Mucosa of descending colon (tissue), 3 donors: ENCODE measurements at regions not wholly inside any gene's neighbourhood (a gene's known extent, or its start where the extent isn't known, plus 50 kb on each side); places are given as distances from the start of the nearest gene placed in this dataset.
"Not testable (repeated sequence)": the region's sequence is repeated elsewhere in the genome, so short reads cannot be mapped to it uniquely, and the experiment has no call there.

Experiments used
- ATAC-seq: fragments of 200-7000 bp; cut with Tn5 transposase; one replicate; pipeline ENCODE4 v1.9.1; 2020; ENCODE audit warnings: mild to moderate bottlenecking, moderate library complexity
- DNase-seq, 3 donors: peaks; one replicate each; pipeline ENCODE4 v3.0.0-alpha.2; 2020
- H3K36me3 ChIP-seq: fragments of 200-600 bp; one replicate; pipeline ENCODE4 v1.8.0; 2021; ENCODE audit warnings: low read depth, mild to moderate bottlenecking
- H3K4me1 ChIP-seq: fragments of 200-600 bp; one replicate; pipeline ENCODE4 v1.8.0; 2021; ENCODE audit warnings: low read depth, mild to moderate bottlenecking
- H3K4me3 ChIP-seq: fragments of 200-600 bp; one replicate; pipeline ENCODE4 v1.8.0; 2021; ENCODE audit warnings: mild to moderate bottlenecking
- H3K9me3 ChIP-seq: fragments of 200-600 bp; one replicate; pipeline ENCODE4 v1.8.0; 2021; ENCODE audit warnings: mild to moderate bottlenecking
- intact Hi-C, 2 donors: fragments of 100-400 bp; cut with DNase I in 1 of 2; cut with micrococcal nuclease in 1 of 2; formaldehyde crosslinking; loops; one replicate each; pipeline versions ENCODE4 v1.11.0 to v1.11.1; 2022; cut with DNase I, micrococcal nuclease
- TF ChIP-seq, protein P1 (sequence below): fragments of 200-600 bp; IDR thresholded peaks from one replicate; pipeline ENCODE4 v1.8.0; 2022; ENCODE audit warnings: antibody characterized with exemption, mild to moderate bottlenecking
- donor health status: DM: no; HTN: no; CAD: no; lungs with moderate emphysema.
- donor health status: DM: no; HTN: no; CAD: no.
- donor health status: DM: no; HTN: yes; CAD: no.

DNA sequence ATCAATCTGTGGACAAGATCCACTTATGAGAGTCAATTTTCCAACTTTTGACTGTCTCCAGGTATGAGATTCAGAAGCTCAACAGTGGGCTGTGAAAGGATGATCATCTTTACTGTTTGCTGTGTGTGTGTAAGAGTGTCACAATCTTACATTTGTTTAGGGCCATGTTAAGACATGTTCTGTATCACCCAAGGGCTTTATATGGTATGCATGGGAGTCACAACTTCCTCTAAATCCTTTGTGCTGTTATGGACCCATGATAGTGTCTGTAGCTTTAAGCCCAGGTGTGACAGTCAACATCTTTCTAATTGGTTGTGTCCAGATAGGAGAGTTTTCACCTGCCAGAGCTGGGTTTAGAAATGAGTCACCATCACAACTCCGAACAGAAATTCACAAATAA is 70.2 kb downstream of the ZNF726 start:
- H3K36me3 ChIP-seq, H3K4me3 ChIP-seq, H3K9me3 ChIP-seq, ATAC-seq, H3K4me1 ChIP-seq, DNase-seq, intact Hi-C loops: not testable (repeated sequence)

DNA sequence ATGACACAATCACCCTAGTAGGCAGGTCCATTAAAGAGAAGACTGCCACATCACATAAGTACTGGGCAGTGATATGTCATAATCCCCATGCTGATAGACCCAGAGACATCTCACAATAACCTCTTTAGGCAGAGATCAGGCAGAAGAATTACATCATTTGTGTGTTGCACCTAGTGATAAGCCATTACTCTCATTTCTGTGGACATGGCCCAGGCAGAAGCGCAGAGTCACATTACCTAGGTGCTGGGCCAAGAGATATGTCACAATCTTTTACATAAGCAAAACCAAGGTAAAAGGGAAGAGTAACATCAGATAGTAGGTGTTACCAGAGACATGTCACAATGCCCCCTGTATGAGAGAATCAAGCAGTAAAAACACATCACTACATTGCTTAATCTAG is 71.9 kb downstream of the ZNF726 start:
- no peaks in the 10 kb centered on the region for H3K9me3 ChIP-seq
- H3K4me1 ChIP-seq = no peaks in the 10 kb centered on the region
- no peak for ATAC-seq
- no peak overlapping the region for H3K4me3 ChIP-seq
- TF ChIP-seq, protein P1, sequence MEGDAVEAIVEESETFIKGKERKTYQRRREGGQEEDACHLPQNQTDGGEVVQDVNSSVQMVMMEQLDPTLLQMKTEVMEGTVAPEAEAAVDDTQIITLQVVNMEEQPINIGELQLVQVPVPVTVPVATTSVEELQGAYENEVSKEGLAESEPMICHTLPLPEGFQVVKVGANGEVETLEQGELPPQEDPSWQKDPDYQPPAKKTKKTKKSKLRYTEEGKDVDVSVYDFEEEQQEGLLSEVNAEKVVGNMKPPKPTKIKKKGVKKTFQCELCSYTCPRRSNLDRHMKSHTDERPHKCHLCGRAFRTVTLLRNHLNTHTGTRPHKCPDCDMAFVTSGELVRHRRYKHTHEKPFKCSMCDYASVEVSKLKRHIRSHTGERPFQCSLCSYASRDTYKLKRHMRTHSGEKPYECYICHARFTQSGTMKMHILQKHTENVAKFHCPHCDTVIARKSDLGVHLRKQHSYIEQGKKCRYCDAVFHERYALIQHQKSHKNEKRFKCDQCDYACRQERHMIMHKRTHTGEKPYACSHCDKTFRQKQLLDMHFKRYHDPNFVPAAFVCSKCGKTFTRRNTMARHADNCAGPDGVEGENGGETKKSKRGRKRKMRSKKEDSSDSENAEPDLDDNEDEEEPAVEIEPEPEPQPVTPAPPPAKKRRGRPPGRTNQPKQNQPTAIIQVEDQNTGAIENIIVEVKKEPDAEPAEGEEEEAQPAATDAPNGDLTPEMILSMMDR = no peak
- H3K36me3 ChIP-seq = no peaks in the 10 kb centered on the region
- DNase-seq = no peak
- intact Hi-C loops = no loop called here

DNA sequence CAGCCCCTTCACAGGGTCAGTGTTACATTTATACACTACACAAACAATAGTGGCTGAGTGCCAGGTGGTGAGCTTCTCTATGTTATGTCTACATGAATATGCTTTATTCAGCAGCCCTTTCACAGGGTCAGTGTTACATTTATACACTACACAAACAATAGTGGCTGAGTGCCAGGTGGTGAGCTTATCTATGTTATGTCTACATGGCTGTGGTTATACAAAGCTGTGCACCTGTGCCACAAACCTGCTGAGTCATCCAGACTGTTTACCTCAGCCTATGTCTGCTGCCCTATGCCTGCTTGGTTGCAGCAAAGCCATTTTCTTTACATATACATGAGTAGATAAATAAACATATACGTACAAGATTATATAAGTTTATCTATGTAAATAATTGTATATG is 76.5 kb downstream of the ZNF726 start:
- intact Hi-C loops = no loop called here
- TF ChIP-seq, protein P1 = no peak
- Histone ChIP-seq H3K36me3 (no peaks in the 10 kb centered on the region), H3K4me1 (no peaks in the 10 kb centered on the region), H3K9me3 (peaks cover 6% of the 10 kb centered on the region), H3K4me3 (no peak overlapping the region)
- DNase-seq (peak in 1 of 3 donors; percentile 72), ATAC-seq (no peak)

DNA sequence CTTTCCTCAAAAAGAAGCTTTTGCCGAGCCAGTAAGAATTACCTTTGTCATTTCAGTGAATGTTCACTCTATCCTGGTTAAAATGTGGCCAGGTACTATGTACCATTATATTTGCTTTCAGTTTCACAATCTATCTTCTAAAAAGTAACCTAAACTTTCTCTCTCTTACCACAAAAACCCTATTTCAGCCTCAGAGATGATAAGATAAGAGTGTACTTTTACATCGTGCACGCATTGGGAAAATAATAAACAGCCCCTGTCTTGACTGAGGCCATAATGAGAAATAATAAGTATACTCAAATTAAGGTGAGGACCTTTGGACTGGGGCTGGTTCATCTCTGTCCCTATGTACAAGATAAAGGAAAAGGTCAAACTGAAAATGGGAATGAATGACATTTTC is 77.7 kb downstream of the ZNF726 start:
- DNase-seq = no peak
- H3K4me3 ChIP-seq = no peak overlapping the region
- ATAC-seq = no peak
- intact Hi-C loops = no loop called here
- no peaks in the 10 kb centered on the region for H3K4me1 ChIP-seq
- peaks cover 15% of the 10 kb centered on the region for H3K9me3 ChIP-seq
- no peaks in the 10 kb centered on the region for H3K36me3 ChIP-seq
- TF ChIP-seq, protein P1 = no peak

DNA sequence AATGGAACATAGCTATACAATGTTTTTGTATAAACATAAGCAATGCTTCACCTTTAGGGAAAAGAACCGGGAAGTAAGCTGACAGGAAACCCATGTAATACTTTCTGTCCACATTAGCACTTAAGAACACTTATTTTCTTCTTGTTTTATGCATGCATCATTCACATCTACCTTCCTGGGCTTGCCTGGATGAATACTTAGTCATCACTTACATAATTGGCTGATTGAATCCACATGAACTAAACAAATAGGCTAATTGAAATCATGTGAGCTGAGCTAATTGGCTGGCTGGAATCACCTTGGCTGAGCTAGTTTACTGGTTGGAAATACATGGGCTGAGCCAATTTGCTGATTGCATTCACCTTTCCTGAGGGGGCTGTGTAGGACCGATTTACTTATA is 78.8 kb downstream of the ZNF726 start:
- Histone ChIP-seq H3K4me1 (no peaks in the 10 kb centered on the region), H3K9me3 (peaks cover 21% of the 10 kb centered on the region), H3K36me3 (no peaks in the 10 kb centered on the region), H3K4me3 (no peak overlapping the region)
- ATAC-seq = no peak
- intact Hi-C loops = no loop called here
- no peak for DNase-seq
- TF ChIP-seq, protein P1 = no peak

DNA sequence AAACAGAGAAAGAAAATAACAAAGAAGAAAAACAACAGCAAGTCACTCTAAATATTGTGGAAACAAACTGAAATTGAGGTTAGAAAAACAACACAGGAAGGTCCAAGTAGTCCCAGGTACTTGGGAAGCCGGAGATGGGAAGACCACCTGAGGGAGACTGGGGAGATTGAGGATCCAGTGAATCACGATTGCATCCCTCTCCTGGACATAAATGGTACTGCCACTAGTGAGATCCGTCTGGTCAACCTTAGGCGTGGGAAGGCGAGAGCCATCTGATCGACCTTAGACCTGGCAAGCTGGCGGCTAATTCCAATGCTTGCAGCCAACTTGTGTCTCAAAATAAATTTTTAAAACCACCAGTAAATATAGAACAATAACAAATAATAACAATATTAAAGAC is 81.9 kb downstream of the ZNF726 start:
- TF ChIP-seq, protein P1 = no peak
- intact Hi-C loops = no loop called here
- ATAC-seq (no peak), DNase-seq (no peak)
- Histone ChIP-seq H3K4me3 (no peak overlapping the region), H3K4me1 (no peaks in the 10 kb centered on the region), H3K9me3 (peaks cover 43% of the 10 kb centered on the region), H3K36me3 (no peaks in the 10 kb centered on the region)
